GM19438 (cell line): ENCODE measurements at regions not wholly inside any gene's neighbourhood (a gene's known extent, or its start where the extent isn't known, plus 50 kb on each side); places are given as distances from the start of the nearest gene placed in this dataset.
"Not testable (repeated sequence)": the region's sequence is repeated elsewhere in the genome, so short reads cannot be mapped to it uniquely, and the experiment has no call there.

Experiments used
- ATAC-seq: cut with Tn5 transposase; IDR thresholded peaks from one replicate; pipeline ENCODE4 v1.9.1; 2021; ENCODE audit warnings: low read depth; ENCODE audit not compliant: unreplicated experiment

- ATAC-seq, result no peak
These were observed 701.9 kb downstream of the EDEM1 start for GRCh38 chr3:5889374-5889773.

- ATAC-seq, result no peak
These were observed 704.2 kb downstream of the EDEM1 start for GRCh38 chr3:5891711-5892110.

DNA sequence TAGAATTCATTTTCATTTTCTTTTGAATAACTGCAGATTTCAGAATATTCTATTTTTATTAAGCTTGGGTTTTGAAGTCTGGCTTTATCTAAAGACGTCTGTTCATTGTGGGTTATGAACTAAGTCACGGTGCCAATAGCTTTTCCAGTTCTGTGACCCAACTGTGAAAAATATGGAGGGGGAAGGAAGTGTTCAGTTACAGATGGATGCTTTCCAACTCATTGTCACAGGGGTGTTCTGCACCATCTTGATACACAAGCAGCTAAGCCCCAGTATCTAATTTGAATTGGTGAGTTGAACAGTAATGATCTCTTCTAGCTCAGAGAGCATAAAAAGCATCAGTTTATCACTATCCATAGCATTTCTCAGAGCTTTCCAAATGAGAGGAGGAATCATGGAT, 710.6 kb downstream of the EDEM1 start:
- no peak for ATAC-seq

GRCh38 chr3:5899014-5899761, 711.7 kb downstream of the EDEM1 start:
- no peak for ATAC-seq

DNA sequence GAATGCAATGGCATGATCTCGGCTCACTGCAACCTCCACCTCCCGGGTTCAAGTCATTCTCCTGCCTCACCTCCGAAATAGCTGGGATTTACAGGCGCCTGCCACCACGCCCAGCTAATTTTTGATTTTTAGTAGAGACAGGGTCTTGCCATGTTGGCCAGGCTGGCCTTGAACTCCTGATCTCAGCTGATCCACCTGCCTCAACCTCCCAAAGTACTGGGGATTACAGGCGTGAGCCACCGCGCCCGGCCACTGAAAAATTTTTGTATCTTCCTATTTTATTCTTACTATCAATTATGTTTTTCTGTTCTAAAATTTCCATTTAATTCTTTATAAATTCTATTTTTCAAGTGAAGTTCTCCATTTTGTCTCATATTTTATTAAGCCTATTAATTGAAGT, 730.4 kb downstream of the EDEM1 start:
- ATAC-seq, result no peak

GRCh38 chr3:5918626-5919025, 731.1 kb downstream of the EDEM1 start:
- no peak for ATAC-seq

GRCh38 chr3:5929027-5929426, 741.5 kb downstream of the EDEM1 start:
- no peak for ATAC-seq

GRCh38 chr3:5944061-5944460, 756.6 kb downstream of the EDEM1 start:
- ATAC-seq, result not testable (repeated sequence)

DNA sequence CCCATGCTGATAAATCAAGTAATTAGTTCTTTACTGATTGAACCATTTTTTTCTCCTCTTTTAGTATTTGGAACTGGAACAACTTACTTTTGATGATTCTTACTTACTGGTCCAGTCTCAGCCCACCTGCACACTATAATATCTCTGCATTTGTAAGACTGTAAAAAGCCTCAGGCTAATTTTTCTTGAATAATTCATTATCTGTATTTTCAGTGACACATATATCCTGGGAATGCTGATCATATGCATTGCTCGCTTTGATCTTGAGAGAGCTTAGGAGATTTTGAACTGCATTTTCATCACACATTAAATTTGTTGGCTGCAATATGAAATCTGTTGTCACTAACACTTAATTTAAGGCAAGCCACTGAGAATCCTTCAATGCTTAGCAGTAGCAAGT, 760.6 kb downstream of the EDEM1 start:
- no peak for ATAC-seq

- ATAC-seq, result no peak
These were observed 763.5 kb downstream of the EDEM1 start for GRCh38 chr3:5951026-5951425.

GRCh38 chr3:5972586-5972985, 785.1 kb downstream of the EDEM1 start:
- ATAC-seq, result no peak

DNA sequence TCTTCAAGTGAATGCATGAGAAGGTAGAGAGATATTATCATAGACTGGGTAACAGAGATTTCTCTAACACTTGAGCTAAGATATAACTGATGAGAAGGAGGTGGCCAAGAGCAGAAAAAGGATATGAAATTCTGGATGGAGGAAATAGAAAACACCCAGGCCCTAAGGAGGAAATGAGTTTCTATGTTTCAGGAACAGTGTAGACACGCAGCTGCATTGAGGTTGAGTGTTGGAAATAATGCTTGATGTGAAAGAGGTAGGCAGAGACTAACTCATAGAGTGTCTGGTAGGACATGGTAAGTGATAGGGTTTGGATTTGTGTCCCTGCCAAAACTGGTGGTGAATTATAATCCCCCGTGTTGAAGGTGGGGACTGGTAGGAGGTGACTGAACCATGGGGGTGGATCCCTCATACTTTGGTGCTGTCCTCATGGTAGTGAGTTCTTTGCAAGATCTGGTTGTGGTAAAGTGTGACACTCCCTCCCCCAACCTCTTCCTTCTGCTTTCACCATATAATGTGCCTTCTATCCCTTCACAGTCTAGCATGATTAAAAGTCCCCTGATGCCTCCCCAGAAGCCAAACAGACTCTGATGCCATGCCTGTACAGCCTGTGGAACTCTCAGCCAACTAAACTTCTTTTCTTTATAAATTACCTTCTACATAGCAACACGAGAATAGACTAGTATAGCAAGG, 787.3 kb downstream of the EDEM1 start:
- ATAC-seq, result no peak

GRCh38 chr3:5977331-5977730, 789.8 kb downstream of the EDEM1 start:
- no peak for ATAC-seq

- ATAC-seq, result no peak
These were observed 793.0 kb downstream of the EDEM1 start for GRCh38 chr3:5980475-5980874.

- ATAC-seq, result no peak
These were observed 807.1 kb downstream of the EDEM1 start for GRCh38 chr3:5994651-5995050.

DNA sequence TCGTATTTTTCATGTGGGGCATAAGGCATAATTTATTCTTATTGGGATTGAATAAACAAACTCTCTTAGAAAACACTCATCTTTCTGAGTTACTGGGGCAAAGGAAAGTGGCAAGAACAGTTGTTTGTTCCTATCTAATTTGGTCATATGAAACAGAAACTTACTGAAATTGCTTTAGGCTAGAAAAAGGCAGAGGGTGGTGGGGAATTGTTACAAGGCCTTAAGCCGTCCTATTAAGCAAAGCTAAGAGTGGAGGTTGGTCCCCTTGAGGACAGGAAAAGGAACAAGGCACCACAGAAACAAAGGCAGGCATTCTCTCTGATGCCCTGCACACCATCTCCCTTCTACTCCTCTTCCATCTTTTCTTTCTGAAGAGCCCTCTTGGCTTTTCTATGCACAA, 830.9 kb downstream of the EDEM1 start:
- no peak for ATAC-seq

DNA sequence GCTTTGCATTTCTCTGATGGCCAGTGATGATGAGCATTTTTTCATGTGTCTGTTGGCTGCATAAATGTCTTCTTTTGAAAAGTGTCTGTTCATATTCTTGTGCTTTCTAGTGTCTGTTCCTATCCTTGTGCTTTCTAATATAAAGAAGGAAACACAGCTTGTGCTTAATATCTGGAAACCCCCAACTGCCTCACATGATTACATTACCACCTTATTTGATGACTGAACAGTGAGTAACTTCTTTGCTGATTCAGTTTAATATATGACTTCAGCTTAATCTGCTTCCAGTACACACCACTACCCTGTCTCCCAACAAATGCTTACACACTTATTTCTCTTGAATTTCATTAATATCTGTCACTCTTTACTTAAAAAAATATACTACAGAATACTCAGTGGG, 835.1 kb downstream of the EDEM1 start:
- no peak for ATAC-seq

GRCh38 chr3:6025032-6025431, 835.9 kb upstream of the GRM7 start:
- no peak for ATAC-seq

DNA sequence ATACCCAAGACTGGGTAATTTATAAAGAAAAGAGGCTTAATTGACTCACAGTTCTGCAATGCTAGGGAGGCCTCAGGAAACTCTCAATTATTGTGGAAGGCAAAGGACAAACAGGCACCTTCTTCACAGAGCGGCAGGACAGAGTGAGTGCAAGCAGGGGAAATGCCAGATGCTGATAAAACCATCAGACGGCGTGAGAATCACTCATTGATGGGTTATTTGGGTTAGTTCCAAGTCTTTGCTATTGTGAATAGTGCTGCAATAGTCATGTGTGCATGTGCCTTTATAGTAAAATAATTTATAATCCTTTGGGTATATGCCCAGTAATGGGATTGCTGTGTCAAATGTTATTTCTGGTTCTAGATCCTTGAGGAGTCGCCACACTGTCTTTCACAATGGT, 830.3 kb upstream of the GRM7 start:
- not testable (repeated sequence) for ATAC-seq

- ATAC-seq, result no peak
These were observed 825.3 kb upstream of the GRM7 start for GRCh38 chr3:6035626-6036025.

GRCh38 chr3:6039971-6040370, 820.9 kb upstream of the GRM7 start:
- no peak for ATAC-seq

DNA sequence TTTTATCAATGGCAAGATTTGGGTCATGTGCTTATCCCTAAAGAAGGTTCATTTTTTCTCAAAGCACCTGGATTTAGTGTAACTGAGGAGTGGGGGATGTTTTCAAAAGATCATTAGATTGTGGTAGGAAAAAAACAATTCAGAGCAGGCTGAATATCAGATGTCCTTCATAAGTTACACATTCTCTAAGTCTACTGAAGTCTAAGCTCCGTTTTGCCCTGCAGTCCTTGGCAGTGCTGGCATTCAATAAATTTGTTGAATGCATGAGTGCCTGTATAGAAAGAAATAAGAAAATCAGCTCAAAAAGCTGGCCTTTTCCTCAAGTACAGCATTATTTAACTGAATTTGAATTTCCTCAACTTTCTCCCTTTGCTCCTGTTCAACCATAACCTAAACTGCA, 819.0 kb upstream of the GRM7 start:
- ATAC-seq, result no peak
